Naive B cell (primary cell): ENCODE measurements at regions not wholly inside any gene's neighbourhood (a gene's known extent, or its start where the extent isn't known, plus 50 kb on each side); places are given as distances from the start of the nearest gene placed in this dataset.
"Not testable (repeated sequence)": the region's sequence is repeated elsewhere in the genome, so short reads cannot be mapped to it uniquely, and the experiment has no call there.

Source experiments
- ATAC-seq, 2 donors: fragments of 150-1000 bp; cut with Tn5 transposase; 2 replicates each; pipeline ENCODE4 v1.10.0; 2021; ENCODE audit warnings: low read depth in 2 of 2, mild to moderate bottlenecking in 2 of 2, moderate library complexity in 2 of 2
- DNase-seq: peaks from one replicate; pipeline ENCODE4 v3.0.0; 2022
- H3K27ac Mint-ChIP-seq, 6 donors: one replicate each; pipeline ENCODE4 v1.8.0; 2020 to 2022; ENCODE audit warnings: mild to moderate bottlenecking in 6 of 6, mixed read lengths in 6 of 6, moderate library complexity in 5 of 6, inconsistent platforms in 2 of 6
- H3K27me3 Mint-ChIP-seq, 3 donors: one replicate each; pipeline ENCODE4 v1.8.0; 2021 to 2022; ENCODE audit warnings: mixed read lengths in 3 of 3, mild to moderate bottlenecking in 1 of 3
- H3K36me3 Mint-ChIP-seq, 2 donors: one replicate each; pipeline ENCODE4 v1.8.0; 2020 to 2022; ENCODE audit warnings: mixed read lengths in 2 of 2, inconsistent platforms in 1 of 2, mild to moderate bottlenecking in 1 of 2
- H3K4me1 Mint-ChIP-seq, 3 donors: one replicate each; pipeline ENCODE4 v1.8.0; 2020 to 2022; ENCODE audit warnings: mixed read lengths in 3 of 3, inconsistent platforms in 1 of 3, mild to moderate bottlenecking in 1 of 3, moderate library complexity in 1 of 3
- H3K4me3 Mint-ChIP-seq, 8 donors: one replicate each; pipeline ENCODE4 v1.8.0; 2020 to 2022; ENCODE audit warnings: mild to moderate bottlenecking in 8 of 8, mixed read lengths in 8 of 8, moderate library complexity in 8 of 8, inconsistent platforms in 2 of 8
- H3K9me3 Mint-ChIP-seq, 7 donors: one replicate each; pipeline ENCODE4 v1.8.0; 2020 to 2022; ENCODE audit warnings: mixed read lengths in 7 of 7, mild to moderate bottlenecking in 5 of 7, inconsistent platforms in 2 of 7, moderate library complexity in 1 of 7

DNA sequence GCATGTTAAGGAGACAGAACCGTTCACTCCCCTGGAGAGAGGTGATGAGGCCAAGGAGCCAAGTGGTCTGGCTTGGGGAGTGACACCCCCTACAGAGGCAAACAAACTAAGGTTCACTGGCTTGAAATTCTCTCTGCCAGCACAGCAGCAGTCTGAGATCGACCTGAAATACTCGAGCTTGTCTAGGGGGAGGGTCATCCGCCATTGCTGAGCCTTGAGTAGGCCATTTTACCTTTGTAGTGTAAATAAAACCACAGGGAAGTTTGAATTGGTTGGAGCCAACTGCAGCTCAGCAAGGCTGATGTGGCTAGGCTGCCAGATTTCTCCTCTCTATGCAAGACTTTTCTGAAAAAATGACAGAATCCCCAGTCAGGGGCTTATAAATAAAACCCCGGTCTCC lies 52.9 kb downstream of the CDY2B start:
- H3K36me3 Mint-ChIP-seq, ATAC-seq, H3K9me3 Mint-ChIP-seq, H3K27ac Mint-ChIP-seq, DNase-seq, H3K4me1 Mint-ChIP-seq, H3K27me3 Mint-ChIP-seq, H3K4me3 Mint-ChIP-seq: not testable (repeated sequence)

DNA sequence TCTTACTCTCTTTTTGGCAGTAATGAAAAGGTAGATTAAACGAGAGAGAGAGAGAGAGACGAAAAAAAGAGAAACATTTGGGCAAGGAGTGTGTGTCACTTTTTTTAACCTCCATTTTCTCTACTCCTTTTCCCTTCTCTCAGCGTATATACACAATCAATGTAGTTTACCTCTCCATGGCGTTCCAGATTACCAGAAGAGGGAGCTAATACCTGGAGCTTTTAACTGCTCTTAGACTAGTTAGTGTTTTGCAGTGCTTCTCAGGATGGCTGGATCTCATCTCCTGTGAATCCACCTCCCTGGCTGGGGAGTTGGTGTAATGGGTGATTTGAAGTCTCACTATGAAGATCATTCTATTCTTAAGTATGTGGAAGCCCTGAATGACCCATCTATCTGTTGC lies 60.3 kb downstream of the CDY2B start:
- not testable (repeated sequence) for H3K36me3 Mint-ChIP-seq, H3K27me3 Mint-ChIP-seq, H3K4me1 Mint-ChIP-seq, DNase-seq, H3K9me3 Mint-ChIP-seq, ATAC-seq, H3K27ac Mint-ChIP-seq, H3K4me3 Mint-ChIP-seq

DNA sequence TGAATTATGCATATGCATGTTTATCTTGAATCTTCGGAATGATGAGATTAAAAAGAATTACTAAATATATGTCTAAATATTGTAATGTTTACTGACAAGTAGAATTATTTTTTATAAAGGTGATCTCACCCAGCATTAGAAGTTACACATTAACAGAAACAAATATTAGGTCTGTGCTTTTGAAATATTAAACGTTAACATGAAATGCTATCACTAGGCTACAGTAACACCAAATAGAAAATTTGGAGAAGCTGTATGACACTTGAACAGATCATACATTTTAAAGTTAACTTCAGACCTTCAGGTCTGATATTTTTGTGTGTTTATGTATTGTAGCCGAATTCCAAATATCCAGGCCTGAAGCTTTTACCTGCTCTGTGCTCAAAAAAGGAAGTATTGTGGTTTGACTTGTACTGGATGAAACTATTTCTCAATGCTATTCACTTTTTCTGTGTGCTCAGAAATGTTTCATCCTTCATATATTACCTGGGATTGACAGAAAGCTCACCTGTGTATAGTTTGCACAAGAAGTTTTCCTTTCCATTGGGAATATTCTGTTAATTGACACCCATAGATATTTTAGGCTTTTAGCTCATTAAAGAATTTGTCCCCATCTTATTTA lies 60.9 kb downstream of the CDY2B start:
- DNase-seq, H3K9me3 Mint-ChIP-seq, H3K36me3 Mint-ChIP-seq, H3K4me3 Mint-ChIP-seq, ATAC-seq, H3K27me3 Mint-ChIP-seq, H3K4me1 Mint-ChIP-seq, H3K27ac Mint-ChIP-seq: not testable (repeated sequence)

DNA sequence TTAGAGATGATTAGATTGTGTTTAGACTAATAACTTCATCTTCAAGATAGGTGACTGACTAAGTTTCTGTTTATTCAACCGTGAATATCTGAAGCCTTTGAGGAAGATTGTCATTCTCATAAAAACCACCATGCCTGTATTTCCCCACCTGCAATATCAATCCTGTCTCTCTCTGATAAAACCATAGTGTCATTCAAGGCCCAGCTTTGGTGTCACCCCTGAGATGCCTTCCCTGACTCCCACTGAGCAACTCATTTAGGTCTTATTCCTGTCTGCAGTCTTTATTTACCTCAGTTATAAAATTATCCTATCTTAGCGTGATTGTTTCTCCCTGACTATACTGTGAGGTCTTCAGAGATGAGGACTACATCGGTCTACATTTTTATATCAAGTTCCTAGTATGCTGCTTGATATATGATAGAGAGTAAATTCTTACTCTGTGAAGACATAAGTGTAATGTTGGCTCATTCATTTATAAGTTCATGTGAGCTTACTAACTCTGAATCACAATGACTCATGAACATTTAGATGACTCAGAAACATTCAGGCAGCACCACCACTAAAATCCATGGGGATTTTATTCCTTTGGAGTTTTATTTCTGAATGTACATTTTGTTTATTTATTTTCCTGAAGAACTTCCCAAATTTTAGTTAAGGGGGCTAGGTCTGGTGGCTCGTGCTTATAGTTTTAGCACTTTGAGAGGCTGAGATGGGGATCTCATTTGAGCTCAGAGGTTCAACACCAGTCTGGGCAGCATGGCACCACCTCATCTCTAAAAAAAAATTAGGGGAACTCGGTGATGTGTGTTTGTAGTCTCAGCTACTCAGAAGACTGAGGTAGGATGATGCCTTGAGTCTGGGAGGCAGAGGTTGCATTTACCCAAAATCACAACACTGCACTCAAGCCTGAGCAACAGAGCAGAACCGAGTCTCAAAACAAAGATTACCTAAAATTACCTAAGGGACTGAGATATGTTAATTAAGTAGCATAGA lies 62.6 kb downstream of the CDY2B start:
- not testable (repeated sequence) for H3K27ac Mint-ChIP-seq, H3K36me3 Mint-ChIP-seq, H3K9me3 Mint-ChIP-seq, DNase-seq, H3K4me1 Mint-ChIP-seq, H3K4me3 Mint-ChIP-seq, H3K27me3 Mint-ChIP-seq, ATAC-seq

DNA sequence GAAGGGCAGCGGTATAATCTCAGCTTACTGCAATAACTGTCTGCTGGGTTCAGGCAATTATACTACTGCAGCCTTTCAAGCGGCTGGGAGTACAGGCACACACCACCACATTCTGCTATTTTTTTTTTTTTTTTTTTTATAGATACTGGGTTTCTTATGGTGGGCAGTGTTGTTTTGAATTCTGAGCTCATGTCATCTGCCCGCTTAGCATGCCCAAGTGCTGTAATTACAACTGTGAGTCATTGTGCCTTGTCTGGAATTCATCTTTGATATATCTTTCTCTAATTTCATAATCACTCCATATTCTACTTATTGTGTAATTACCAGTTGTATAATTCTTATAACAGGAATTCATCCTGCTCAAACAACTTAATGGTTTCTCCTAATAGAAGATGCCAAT lies 67.4 kb downstream of the CDY2B start:
- H3K27me3 Mint-ChIP-seq, H3K36me3 Mint-ChIP-seq, DNase-seq, ATAC-seq, H3K4me3 Mint-ChIP-seq, H3K27ac Mint-ChIP-seq, H3K4me1 Mint-ChIP-seq, H3K9me3 Mint-ChIP-seq: not testable (repeated sequence)

DNA sequence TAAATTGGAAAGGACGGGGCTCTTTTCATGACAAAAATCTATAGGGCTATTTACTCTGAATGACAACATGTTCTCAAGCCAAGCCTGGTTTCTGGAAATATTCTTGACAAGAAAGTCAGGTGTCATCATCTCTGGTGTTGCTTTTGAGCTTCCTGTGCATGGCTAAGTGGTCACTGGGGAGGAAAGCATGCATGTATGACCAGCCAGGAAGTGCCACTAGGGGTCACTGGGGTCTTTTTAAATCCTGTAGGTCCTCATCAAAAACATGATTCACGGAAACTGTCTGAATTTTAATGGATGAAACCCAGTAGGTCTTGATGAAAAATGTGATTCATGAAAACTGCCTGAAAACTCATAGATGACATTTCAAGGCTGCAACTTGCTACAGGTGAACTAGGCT lies 80.1 kb downstream of the CDY2B start:
- H3K4me3 Mint-ChIP-seq, H3K36me3 Mint-ChIP-seq, H3K27me3 Mint-ChIP-seq, H3K4me1 Mint-ChIP-seq, DNase-seq, H3K9me3 Mint-ChIP-seq, ATAC-seq, H3K27ac Mint-ChIP-seq: not testable (repeated sequence)

DNA sequence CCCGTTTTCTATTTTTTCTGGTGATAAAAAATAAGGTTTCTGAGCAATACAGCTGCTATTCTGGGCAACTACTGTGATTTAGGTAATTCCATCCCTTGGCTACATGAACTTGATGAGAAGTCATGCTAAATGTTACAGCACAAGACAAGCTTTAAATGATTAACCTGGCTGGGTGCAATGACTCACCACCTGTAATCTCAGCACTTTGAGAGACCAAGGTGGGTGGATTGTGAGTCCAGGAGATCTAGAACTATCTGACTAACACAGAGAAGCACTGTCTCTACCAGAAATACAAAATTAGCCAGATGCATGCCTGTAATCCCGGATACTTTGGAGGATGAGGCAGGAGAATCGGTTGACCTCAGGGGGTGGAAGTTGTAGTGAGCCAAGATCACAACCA lies 92.8 kb downstream of the CDY2B start:
- not testable (repeated sequence) for H3K27ac Mint-ChIP-seq, H3K4me1 Mint-ChIP-seq, H3K36me3 Mint-ChIP-seq, H3K4me3 Mint-ChIP-seq, DNase-seq, ATAC-seq, H3K9me3 Mint-ChIP-seq, H3K27me3 Mint-ChIP-seq

DNA sequence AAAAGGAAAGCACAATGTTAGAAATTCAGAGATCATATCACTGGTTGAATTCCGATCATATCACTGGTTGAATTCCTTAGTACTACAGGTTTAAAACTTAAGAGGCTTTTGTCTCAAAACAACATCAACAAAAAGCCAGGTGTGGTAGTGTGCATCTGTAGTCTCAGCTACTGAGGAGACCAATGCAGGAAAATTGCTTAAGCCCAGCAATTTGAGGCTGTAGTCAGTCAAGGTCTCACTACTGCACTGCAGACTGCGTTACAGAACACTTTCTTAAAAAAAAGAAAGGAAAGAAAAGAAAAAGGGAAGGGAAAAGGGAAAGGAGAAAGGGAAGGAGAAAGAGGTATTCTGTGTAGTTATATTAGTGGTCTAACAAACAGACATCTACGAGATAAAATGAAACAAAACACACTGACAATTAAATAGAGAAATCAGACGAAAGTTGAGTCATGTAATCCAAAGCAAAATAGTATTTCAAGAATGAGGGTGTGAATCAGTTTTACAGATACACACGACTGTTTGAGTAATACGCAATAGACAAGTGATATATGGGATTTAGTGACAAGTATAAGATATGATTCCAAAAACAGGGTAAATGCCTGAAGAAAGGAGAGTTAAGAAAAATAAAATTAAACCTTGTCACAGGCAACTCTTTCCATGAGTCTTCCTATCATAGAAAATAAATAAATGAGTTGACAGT lies 113.9 kb downstream of the CDY2B start:
- not testable (repeated sequence) for DNase-seq, ATAC-seq, H3K36me3 Mint-ChIP-seq, H3K4me3 Mint-ChIP-seq, H3K9me3 Mint-ChIP-seq, H3K27ac Mint-ChIP-seq, H3K27me3 Mint-ChIP-seq, H3K4me1 Mint-ChIP-seq

DNA sequence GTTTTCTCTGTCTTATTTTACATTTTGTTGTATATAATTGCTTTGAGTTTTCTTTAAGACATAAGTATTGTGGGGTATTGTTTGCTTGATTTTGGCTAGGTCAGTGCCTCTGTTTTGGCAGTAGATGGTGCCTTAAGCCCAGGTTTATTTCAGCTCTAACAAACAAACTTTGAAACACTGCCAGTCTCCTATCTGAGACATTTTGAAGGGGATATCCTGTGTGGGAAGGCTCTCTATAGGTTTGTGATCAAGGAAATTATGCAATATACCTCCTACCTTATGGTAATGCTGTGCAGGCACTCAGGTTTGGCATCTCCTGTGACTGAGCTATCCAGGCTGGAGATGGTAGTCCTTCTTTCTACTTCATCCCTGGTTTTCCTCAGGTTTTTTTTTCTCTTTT lies 120.8 kb downstream of the CDY2B start:
- H3K36me3 Mint-ChIP-seq, H3K4me3 Mint-ChIP-seq, ATAC-seq, DNase-seq, H3K27me3 Mint-ChIP-seq, H3K9me3 Mint-ChIP-seq, H3K4me1 Mint-ChIP-seq, H3K27ac Mint-ChIP-seq: not testable (repeated sequence)

DNA sequence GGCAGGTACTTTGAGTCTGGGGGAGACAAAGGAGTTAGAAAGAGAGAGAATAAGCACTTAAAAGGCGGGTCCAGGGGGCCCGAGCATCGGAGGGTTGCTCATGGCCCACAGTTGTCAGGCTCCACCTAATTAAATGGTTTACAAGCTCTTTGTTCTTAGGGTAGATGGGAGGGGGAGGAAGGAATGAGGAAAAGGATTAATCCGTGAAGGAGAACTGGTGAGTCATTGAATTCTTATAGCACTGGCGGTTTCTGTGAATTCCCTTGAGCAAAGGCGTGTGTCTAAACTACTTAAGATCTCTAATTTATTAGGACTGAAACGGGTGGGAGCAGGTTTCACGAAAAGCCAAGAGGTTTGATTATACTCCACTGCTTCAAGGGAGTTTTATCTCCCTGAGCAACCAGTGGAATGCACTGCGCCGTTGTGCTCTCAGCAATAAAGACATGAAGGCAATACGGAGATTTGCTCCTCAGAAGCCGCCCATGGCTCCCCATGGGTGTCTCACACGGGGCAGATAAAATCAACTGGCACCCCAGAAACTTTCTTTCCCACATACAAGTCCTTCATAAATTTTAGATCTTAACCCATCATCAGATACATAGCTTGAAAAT lies 127.0 kb downstream of the CDY2B start:
- H3K4me3 Mint-ChIP-seq, ATAC-seq: not testable (repeated sequence)

DNA sequence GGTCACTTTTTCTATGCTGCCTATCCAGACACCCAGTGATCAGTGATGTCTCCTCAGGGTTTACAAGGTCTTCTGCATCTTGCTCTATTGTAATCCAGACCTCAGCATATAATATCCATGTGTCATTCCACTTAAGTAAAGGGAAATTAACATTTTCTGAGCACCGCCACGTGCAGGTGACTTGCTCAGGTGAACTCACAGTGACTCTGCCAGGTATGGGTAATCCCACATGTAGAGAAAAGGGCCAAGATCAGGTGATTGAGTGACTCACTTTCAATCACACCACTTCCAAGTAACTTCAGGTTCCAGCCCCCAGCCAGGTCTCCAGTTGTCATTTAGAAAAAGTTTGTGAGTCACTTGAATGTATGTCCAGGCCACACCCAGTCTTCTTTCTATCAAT lies 140.2 kb downstream of the CDY2B start:
- DNase-seq, H3K4me1 Mint-ChIP-seq, H3K27me3 Mint-ChIP-seq, H3K27ac Mint-ChIP-seq, H3K36me3 Mint-ChIP-seq, H3K9me3 Mint-ChIP-seq, ATAC-seq, H3K4me3 Mint-ChIP-seq: not testable (repeated sequence)

More for the DNA sequence above, 127.0 kb downstream of the CDY2B start:
- H3K27me3 Mint-ChIP-seq, H3K27ac Mint-ChIP-seq, H3K9me3 Mint-ChIP-seq, H3K36me3 Mint-ChIP-seq, DNase-seq, H3K4me1 Mint-ChIP-seq: not testable (repeated sequence)

DNA sequence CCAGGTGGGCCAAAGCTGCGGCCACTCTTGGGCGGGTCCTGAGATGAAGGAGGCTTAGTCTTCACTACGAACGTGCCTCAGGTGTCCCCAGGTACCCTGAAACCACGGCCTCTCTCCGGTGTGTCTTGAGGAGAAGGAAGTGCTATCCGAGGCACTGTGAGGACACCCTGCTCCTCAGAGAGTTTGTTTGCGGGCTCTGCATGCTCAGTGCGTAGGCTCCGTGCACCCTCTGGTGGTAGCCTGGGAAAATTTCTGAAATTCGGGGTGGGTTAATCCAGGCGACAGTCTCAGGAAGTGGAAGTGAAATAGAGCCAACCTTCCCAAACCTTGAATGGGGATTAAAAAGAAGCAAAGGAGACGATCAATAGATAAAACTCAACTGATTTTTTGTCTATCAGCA lies 150.5 kb downstream of the CDY2B start:
- not testable (repeated sequence) for H3K4me1 Mint-ChIP-seq

DNA sequence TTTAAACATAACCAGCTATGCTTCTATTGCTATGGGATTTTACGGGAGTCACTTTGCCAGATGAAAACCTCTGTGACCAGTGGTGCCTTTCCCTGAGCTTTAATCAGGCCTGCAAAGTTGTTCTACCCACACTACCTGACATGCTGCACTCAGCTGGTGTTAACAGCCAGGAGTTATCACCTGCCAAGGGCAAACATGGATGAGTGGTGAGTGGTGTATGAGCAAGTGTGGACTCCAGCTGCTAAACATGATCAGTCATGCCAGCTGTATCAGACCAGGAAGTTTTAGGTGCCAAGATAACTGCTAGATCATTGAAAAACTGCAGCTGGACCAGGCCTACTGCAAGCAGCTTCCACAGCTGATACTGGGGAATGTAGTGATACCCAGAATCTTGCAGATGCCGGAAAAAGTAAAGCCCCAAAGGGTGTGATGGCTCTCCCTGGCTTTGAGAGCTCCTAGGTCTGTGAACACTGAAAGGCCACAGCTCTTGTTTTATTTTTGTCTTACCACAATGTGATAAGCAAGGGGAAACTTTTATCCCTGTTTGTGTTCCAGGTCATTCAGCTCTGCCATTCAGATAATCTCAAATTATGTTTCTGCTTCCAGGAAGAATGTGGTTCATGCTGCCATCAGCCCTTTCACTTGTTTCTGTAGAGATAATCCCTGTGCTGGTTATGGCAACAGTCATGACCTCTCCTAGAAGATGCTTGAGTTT lies 163.5 kb downstream of the CDY2B start:
- H3K36me3 Mint-ChIP-seq, result not testable (repeated sequence)

More for the DNA sequence above, 150.5 kb downstream of the CDY2B start:
- not testable (repeated sequence) for H3K27ac Mint-ChIP-seq, H3K4me3 Mint-ChIP-seq, H3K9me3 Mint-ChIP-seq, DNase-seq, H3K27me3 Mint-ChIP-seq, H3K36me3 Mint-ChIP-seq
- ATAC-seq, result peak in 1 of 2 donors; percentile 43

More for the DNA sequence above, 163.5 kb downstream of the CDY2B start:
- DNase-seq, H3K27ac Mint-ChIP-seq, H3K9me3 Mint-ChIP-seq, H3K4me3 Mint-ChIP-seq, H3K4me1 Mint-ChIP-seq, H3K27me3 Mint-ChIP-seq, ATAC-seq: not testable (repeated sequence)
